Right renal cortex interstitium (tissue), 3 donors: ENCODE measurements at regions not wholly inside any gene's neighbourhood (a gene's known extent, or its start where the extent isn't known, plus 50 kb on each side); places are given as distances from the start of the nearest gene placed in this dataset.
"Not testable (repeated sequence)": the region's sequence is repeated elsewhere in the genome, so short reads cannot be mapped to it uniquely, and the experiment has no call there.

Experiments
- DNase-seq, 3 donors: peaks; one replicate each; pipeline ENCODE4 v3.0.0-alpha.2; 2013; ENCODE audit warnings: low read depth in 3 of 3, low spot score in 2 of 3

GRCh38 chr15:45866616-45867015 lies 231.8 kb downstream of the SQOR start:
- DNase-seq: no peak

GRCh38 chr15:45867281-45867680 lies 232.5 kb downstream of the SQOR start:
- DNase-seq: no peak

GRCh38 chr15:45868109-45868691 lies 233.4 kb downstream of the SQOR start:
- DNase-seq: no peak

GRCh38 chr15:45869034-45869668 lies 234.3 kb downstream of the SQOR start:
- DNase-seq: no peak

GRCh38 chr15:45871121-45871855 lies 236.5 kb downstream of the SQOR start:
- DNase-seq: no peak

- DNase-seq: peak in 1 of 3 donors; percentile 9
Observed at GRCh38 chr15:45873781-45874180, 239.0 kb downstream of the SQOR start.

GRCh38 chr15:45874566-45874965 lies 239.7 kb downstream of the SQOR start:
- DNase-seq: not testable (repeated sequence)

- no peak for DNase-seq
Observed at GRCh38 chr15:45884289-45884688, 249.5 kb downstream of the SQOR start.

GRCh38 chr15:45884755-45885445 lies 250.1 kb downstream of the SQOR start:
- no peak for DNase-seq

- no peak for DNase-seq
Observed at GRCh38 chr15:45885801-45886200, 251.0 kb downstream of the SQOR start.

GRCh38 chr15:45891766-45892165 lies 256.9 kb downstream of the SQOR start:
- DNase-seq: peak in 1 of 3 donors; percentile 6

GRCh38 chr15:45892182-45892581 lies 257.4 kb downstream of the SQOR start:
- DNase-seq: no peak

GRCh38 chr15:45903283-45903682 lies 268.5 kb downstream of the SQOR start:
- DNase-seq: no peak

GRCh38 chr15:45904019-45904418 lies 269.2 kb downstream of the SQOR start:
- no peak for DNase-seq

- no peak for DNase-seq
Observed at GRCh38 chr15:45906230-45906629, 271.4 kb downstream of the SQOR start.

GRCh38 chr15:45910671-45911070 lies 275.8 kb downstream of the SQOR start:
- no peak for DNase-seq

GRCh38 chr15:45913451-45913850 lies 278.6 kb downstream of the SQOR start:
- no peak for DNase-seq

GRCh38 chr15:45914425-45914824 lies 279.6 kb downstream of the SQOR start:
- no peak for DNase-seq

- DNase-seq: no peak
Observed at GRCh38 chr15:45918839-45919238, 284.0 kb downstream of the SQOR start.

- DNase-seq: no peak
Observed at GRCh38 chr15:45919806-45920205, 285.0 kb downstream of the SQOR start.

- DNase-seq: no peak
Observed at GRCh38 chr15:45921376-45921775, 286.5 kb downstream of the SQOR start.
